ENCODE measurements at regions not wholly inside any gene's neighbourhood (a gene's known extent, or its start where the extent isn't known, plus 50 kb on each side); places are given as distances from the start of the nearest gene placed in this dataset.

- no peak overlapping the region for H3K27ac Mint-ChIP-seq
- peaks cover 5 to 13% of the 10 kb centered on the region in 2 donors for H3K4me1 Mint-ChIP-seq
- no peak overlapping the region for H3K4me3 Mint-ChIP-seq
- no peaks in the 10 kb centered on the region for H3K9me3 Mint-ChIP-seq
- DNase-seq (no peak), ATAC-seq (replicated peaks) (no peak)
- no peaks in the 10 kb centered on the region for H3K36me3 Mint-ChIP-seq
- H3K27me3 Mint-ChIP-seq = peaks cover 53 to 81% of the 10 kb centered on the region in 2 donors
Measured at GRCh38 chr12:107914460-107914977, 140.0 kb downstream of the ASCL4 start.

- no peak overlapping the region for H3K27ac Mint-ChIP-seq
- no peaks in the 10 kb centered on the region for H3K9me3 Mint-ChIP-seq
- no peak overlapping the region for H3K4me3 Mint-ChIP-seq
- peaks cover 45 to 81% of the 10 kb centered on the region in 2 donors for H3K27me3 Mint-ChIP-seq
- no peaks in the 10 kb centered on the region for H3K36me3 Mint-ChIP-seq
- DNase-seq = no peak
- peaks cover 0 to 6% of the 10 kb centered on the region in 2 donors for H3K4me1 Mint-ChIP-seq
- ATAC-seq (replicated peaks) = peak; percentile 53
Measured at GRCh38 chr12:107917912-107918800, 143.7 kb downstream of the ASCL4 start.

- Mint-ChIP-seq H3K4me1 (peaks cover 0 to 6% of the 10 kb centered on the region in 2 donors), H3K27ac (no peak overlapping the region), H3K4me3 (no peak overlapping the region), H3K27me3 (peaks cover 41 to 57% of the 10 kb centered on the region in 2 donors), H3K36me3 (no peaks in the 10 kb centered on the region), H3K9me3 (no peaks in the 10 kb centered on the region)
- ATAC-seq (replicated peaks) (no peak), DNase-seq (no peak)
Measured at GRCh38 chr12:107921062-107921461, 146.6 kb downstream of the ASCL4 start.

GRCh38 chr12:107925125-107925524 lies 150.6 kb downstream of the ASCL4 start:
- Mint-ChIP-seq H3K27me3 (peaks cover 42 to 43% of the 10 kb centered on the region in 2 donors), H3K9me3 (no peaks in the 10 kb centered on the region), H3K36me3 (no peaks in the 10 kb centered on the region), H3K27ac (no peak overlapping the region), H3K4me3 (no peak overlapping the region), H3K4me1 (no peaks in the 10 kb centered on the region)
- DNase-seq (no peak), ATAC-seq (replicated peaks) (no peak)

- no peaks in the 10 kb centered on the region for H3K36me3 Mint-ChIP-seq
Measured at GRCh38 chr12:107929436-107929835, 154.9 kb downstream of the ASCL4 start.

GRCh38 chr12:107931761-107932160 lies 157.3 kb downstream of the ASCL4 start:
- H3K4me3 Mint-ChIP-seq = no peak overlapping the region
- ATAC-seq (replicated peaks) (no peak), DNase-seq (no peak)
- no peaks in the 10 kb centered on the region for H3K36me3 Mint-ChIP-seq
- peaks cover 32 to 46% of the 10 kb centered on the region in 2 donors for H3K27me3 Mint-ChIP-seq
- H3K27ac Mint-ChIP-seq = no peak overlapping the region
- no peaks in the 10 kb centered on the region for H3K4me1 Mint-ChIP-seq
- H3K9me3 Mint-ChIP-seq = peaks cover 0 to 6% of the 10 kb centered on the region in 2 donors

More at GRCh38 chr12:107929436-107929835, 154.9 kb downstream of the ASCL4 start:
- no peak for DNase-seq
- H3K4me1 Mint-ChIP-seq = no peaks in the 10 kb centered on the region
- peaks cover 21 to 34% of the 10 kb centered on the region in 2 donors for H3K27me3 Mint-ChIP-seq
- H3K4me3 Mint-ChIP-seq = no peak overlapping the region
- ATAC-seq (replicated peaks) = peak; percentile 41 to 57
- no peak overlapping the region for H3K27ac Mint-ChIP-seq
- H3K9me3 Mint-ChIP-seq = peaks cover 0 to 2% of the 10 kb centered on the region in 2 donors

- no peaks in the 10 kb centered on the region for H3K36me3 Mint-ChIP-seq
- no peak overlapping the region for H3K4me3 Mint-ChIP-seq
- no peak for ATAC-seq (replicated peaks)
- H3K27ac Mint-ChIP-seq = no peak overlapping the region
- peaks cover 23 to 35% of the 10 kb centered on the region in 2 donors for H3K27me3 Mint-ChIP-seq
- peaks cover 13 to 16% of the 10 kb centered on the region in 2 donors for H3K9me3 Mint-ChIP-seq
- no peak for DNase-seq
- no peaks in the 10 kb centered on the region for H3K4me1 Mint-ChIP-seq
Measured at GRCh38 chr12:107938446-107938845, 163.9 kb downstream of the ASCL4 start.

- Mint-ChIP-seq H3K4me3 (no peak overlapping the region), H3K27me3 (peaks cover under 1 to 16% of the 10 kb centered on the region in 2 donors), H3K4me1 (no peaks in the 10 kb centered on the region), H3K27ac (no peak overlapping the region), H3K36me3 (no peaks in the 10 kb centered on the region), H3K9me3 (peaks cover 0 to 5% of the 10 kb centered on the region in 2 donors)
- ATAC-seq (replicated peaks) (no peak), DNase-seq (no peak)
Measured at GRCh38 chr12:107948391-107948945, 174.0 kb downstream of the ASCL4 start.

- no peak overlapping the region for H3K27ac Mint-ChIP-seq
- no peak for DNase-seq
- no peaks in the 10 kb centered on the region for H3K4me1 Mint-ChIP-seq
- H3K4me3 Mint-ChIP-seq = no peak overlapping the region
- ATAC-seq (replicated peaks) = no peak
- peaks cover 15 to 23% of the 10 kb centered on the region in 2 donors for H3K27me3 Mint-ChIP-seq
- H3K36me3 Mint-ChIP-seq = no peaks in the 10 kb centered on the region
- peaks cover 0 to 1% of the 10 kb centered on the region in 2 donors for H3K9me3 Mint-ChIP-seq
Measured at GRCh38 chr12:107951024-107951423, 176.5 kb downstream of the ASCL4 start.

- DNase-seq (no peak), ATAC-seq (replicated peaks) (no peak)
- Mint-ChIP-seq H3K36me3 (no peaks in the 10 kb centered on the region), H3K4me1 (no peaks in the 10 kb centered on the region), H3K27ac (no peak overlapping the region), H3K27me3 (peaks cover 15 to 16% of the 10 kb centered on the region in 2 donors), H3K9me3 (peaks cover 0 to 6% of the 10 kb centered on the region in 2 donors), H3K4me3 (no peak overlapping the region)
Measured at GRCh38 chr12:107955966-107956643, 173.0 kb upstream of the WSCD2 start.

GRCh38 chr12:107957459-107957858 lies 171.6 kb upstream of the WSCD2 start:
- H3K36me3 Mint-ChIP-seq = no peaks in the 10 kb centered on the region
- H3K27me3 Mint-ChIP-seq = peaks cover 15 to 18% of the 10 kb centered on the region in 2 donors
- peaks cover 0 to 6% of the 10 kb centered on the region in 2 donors for H3K9me3 Mint-ChIP-seq
- DNase-seq (no peak), ATAC-seq (replicated peaks) (no peak)
- no peak overlapping the region for H3K27ac Mint-ChIP-seq
- no peak overlapping the region for H3K4me3 Mint-ChIP-seq
- no peaks in the 10 kb centered on the region for H3K4me1 Mint-ChIP-seq

- Mint-ChIP-seq H3K27ac (no peak overlapping the region), H3K27me3 (peaks cover 0 to 15% of the 10 kb centered on the region in 2 donors), H3K36me3 (no peaks in the 10 kb centered on the region), H3K4me1 (no peaks in the 10 kb centered on the region), H3K9me3 (peaks cover 0 to 2% of the 10 kb centered on the region in 2 donors), H3K4me3 (no peak overlapping the region)
- DNase-seq (no peak), ATAC-seq (replicated peaks) (no peak)
Measured at GRCh38 chr12:107963635-107964034, 165.5 kb upstream of the WSCD2 start.

GRCh38 chr12:107967170-107967569 lies 161.9 kb upstream of the WSCD2 start:
- no peak for ATAC-seq (replicated peaks)
- H3K27me3 Mint-ChIP-seq = peaks cover 0 to 15% of the 10 kb centered on the region in 2 donors
- H3K36me3 Mint-ChIP-seq = no peaks in the 10 kb centered on the region
- no peak for DNase-seq
- H3K4me3 Mint-ChIP-seq = no peak overlapping the region
- H3K27ac Mint-ChIP-seq = no peak overlapping the region
- no peaks in the 10 kb centered on the region for H3K4me1 Mint-ChIP-seq
- peaks cover 0 to 2% of the 10 kb centered on the region in 2 donors for H3K9me3 Mint-ChIP-seq

GRCh38 chr12:107973950-107974349 lies 155.1 kb upstream of the WSCD2 start:
- Mint-ChIP-seq H3K36me3 (no peaks in the 10 kb centered on the region), H3K4me1 (no peaks in the 10 kb centered on the region), H3K4me3 (no peak overlapping the region), H3K9me3 (peaks cover 0 to 2% of the 10 kb centered on the region in 2 donors), H3K27me3 (peaks cover 17 to 20% of the 10 kb centered on the region in 2 donors), H3K27ac (no peak overlapping the region)
- DNase-seq = no peak
- no peak for ATAC-seq (replicated peaks)
